ENCODE measurements at regions not wholly inside any gene's neighbourhood (a gene's known extent, or its start where the extent isn't known, plus 50 kb on each side); places are given as distances from the start of the nearest gene placed in this dataset.

DNA sequence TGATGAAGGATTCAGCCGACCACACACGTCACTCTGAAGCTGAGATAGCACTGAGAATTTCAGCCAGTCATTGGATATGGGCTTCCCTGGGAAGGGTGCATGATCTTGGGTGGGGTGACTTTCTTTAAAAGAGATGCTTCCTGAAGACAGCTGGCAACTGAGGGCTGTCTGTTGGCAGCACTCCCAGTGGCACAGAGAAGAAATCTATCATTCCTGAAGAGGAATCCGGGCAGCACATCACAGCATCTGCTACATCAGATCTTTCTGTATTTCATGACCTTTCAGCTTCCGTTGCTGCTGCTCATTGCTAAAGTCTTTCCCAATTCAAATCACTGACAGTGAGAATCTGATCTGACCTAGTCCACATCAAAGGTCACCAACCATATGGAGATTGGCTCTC is 193.8 kb upstream of the RBPJ start:
- TF ChIP-seq, protein P1, sequence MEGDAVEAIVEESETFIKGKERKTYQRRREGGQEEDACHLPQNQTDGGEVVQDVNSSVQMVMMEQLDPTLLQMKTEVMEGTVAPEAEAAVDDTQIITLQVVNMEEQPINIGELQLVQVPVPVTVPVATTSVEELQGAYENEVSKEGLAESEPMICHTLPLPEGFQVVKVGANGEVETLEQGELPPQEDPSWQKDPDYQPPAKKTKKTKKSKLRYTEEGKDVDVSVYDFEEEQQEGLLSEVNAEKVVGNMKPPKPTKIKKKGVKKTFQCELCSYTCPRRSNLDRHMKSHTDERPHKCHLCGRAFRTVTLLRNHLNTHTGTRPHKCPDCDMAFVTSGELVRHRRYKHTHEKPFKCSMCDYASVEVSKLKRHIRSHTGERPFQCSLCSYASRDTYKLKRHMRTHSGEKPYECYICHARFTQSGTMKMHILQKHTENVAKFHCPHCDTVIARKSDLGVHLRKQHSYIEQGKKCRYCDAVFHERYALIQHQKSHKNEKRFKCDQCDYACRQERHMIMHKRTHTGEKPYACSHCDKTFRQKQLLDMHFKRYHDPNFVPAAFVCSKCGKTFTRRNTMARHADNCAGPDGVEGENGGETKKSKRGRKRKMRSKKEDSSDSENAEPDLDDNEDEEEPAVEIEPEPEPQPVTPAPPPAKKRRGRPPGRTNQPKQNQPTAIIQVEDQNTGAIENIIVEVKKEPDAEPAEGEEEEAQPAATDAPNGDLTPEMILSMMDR (IDR thresholded peaks at IDR 0.05; ENCODE audit: poor library complexity): no peak
- no peak for TF ChIP-seq EZH2 (IDR thresholded peaks at IDR 0.05; ENCODE audit: borderline replicate concordance)

All from hepatocyte (in vitro differentiated cells).